ENCODE measurements at regions not wholly inside any gene's neighbourhood (a gene's known extent, or its start where the extent isn't known, plus 50 kb on each side); places are given as distances from the start of the nearest gene placed in this dataset.

DNA sequence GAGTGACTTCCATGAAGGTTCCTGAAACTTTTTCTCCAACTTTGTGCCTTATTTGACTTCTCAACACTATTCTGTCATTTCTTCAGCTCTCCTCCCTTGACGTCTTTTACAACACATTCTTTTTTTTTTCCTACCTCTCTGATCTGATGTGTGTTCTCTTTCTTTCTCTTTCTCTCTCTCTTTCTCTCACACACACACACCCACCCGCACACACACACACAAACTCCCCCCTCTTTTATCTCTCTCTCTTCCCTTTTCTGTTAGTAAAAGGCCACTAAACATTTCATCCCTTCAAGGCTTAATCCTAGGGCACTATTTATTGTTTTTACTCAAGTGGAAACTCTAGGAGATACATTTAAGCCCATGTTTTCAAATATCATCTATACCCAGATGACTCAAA is 107.8 kb upstream of the CNTNAP5 start:
- TF ChIP-seq EZH2 (IDR thresholded peaks at IDR 0.05; ENCODE audit: insufficient read depth, low read length) = no peak
- TF ChIP-seq, protein P1, sequence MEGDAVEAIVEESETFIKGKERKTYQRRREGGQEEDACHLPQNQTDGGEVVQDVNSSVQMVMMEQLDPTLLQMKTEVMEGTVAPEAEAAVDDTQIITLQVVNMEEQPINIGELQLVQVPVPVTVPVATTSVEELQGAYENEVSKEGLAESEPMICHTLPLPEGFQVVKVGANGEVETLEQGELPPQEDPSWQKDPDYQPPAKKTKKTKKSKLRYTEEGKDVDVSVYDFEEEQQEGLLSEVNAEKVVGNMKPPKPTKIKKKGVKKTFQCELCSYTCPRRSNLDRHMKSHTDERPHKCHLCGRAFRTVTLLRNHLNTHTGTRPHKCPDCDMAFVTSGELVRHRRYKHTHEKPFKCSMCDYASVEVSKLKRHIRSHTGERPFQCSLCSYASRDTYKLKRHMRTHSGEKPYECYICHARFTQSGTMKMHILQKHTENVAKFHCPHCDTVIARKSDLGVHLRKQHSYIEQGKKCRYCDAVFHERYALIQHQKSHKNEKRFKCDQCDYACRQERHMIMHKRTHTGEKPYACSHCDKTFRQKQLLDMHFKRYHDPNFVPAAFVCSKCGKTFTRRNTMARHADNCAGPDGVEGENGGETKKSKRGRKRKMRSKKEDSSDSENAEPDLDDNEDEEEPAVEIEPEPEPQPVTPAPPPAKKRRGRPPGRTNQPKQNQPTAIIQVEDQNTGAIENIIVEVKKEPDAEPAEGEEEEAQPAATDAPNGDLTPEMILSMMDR (IDR thresholded peaks at IDR 0.05; ENCODE audit: insufficient read depth, low read depth, low read length) = no peak
